ENCODE measurements at regions not wholly inside any gene's neighbourhood (a gene's known extent, or its start where the extent isn't known, plus 50 kb on each side); places are given as distances from the start of the nearest gene placed in this dataset.
"Not testable (repeated sequence)": the region's sequence is repeated elsewhere in the genome, so short reads cannot be mapped to it uniquely, and the experiment has no call there.

DNA sequence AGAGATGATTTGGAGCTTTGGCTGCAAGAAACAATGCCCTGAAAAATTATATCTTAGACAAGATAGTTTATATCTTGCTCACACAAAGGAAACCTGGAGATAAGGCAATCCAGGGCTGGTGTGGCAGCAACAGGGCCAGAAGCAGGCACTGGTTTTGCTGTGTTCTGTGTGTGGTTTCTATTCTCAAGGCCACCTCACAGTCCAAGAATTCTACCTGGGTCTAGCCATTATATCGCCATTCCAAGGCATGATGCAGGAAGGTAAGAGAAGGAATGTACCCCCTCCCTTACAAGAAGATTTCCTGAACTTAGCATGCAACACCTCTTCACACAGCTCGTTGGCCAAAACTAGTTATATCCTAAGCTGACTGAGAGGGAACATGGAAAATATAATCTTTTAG is 74.5 kb upstream of the MEGF10 start:
- DNase-seq (ENCODE audit: low read depth), result no peak

DNA sequence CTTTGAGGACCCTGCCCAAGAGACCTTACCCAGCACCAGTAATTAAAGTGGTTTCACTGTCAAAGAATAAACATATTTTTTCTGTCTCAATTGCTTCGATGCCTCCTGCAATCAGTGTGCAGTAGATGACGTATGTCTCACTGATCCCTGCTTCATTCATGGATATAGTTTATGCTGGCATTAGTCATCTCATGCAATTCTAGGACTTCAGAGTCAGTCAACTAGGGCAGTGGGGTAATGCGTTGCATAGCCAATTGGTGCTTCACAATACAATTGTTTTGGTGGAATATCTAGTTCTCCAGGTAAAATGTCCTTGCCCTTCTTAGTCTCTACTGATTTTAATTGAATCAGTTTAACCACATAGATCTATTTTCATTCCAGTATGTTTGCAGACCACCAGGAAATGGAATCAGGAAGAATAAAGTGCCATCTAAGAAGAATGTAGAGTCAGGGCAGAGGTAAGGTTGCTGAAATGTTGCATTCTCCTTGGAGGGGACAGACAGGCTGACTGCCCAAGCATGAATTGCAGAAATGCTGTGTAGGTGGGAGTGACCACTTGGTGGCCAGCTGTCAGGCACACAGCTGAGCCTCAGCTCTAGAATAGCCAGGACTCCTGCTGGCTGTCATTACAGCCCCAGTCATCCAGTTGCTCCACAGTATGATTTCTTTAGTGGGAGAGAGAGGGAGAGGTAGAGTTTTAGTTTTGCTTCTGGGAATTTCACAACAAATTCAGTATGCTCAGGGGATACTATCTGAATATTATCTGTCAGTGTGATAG is 73.5 kb upstream of the MEGF10 start:
- DNase-seq (ENCODE audit: low read depth), result no peak

- DNase-seq (ENCODE audit: low read depth), result not testable (repeated sequence)
Observed at GRCh38 chr5:127221936-127222335, 68.7 kb upstream of the MEGF10 start.

- DNase-seq (ENCODE audit: low read depth), result not testable (repeated sequence)
Observed at GRCh38 chr5:127222571-127223156, 67.9 kb upstream of the MEGF10 start.

DNA sequence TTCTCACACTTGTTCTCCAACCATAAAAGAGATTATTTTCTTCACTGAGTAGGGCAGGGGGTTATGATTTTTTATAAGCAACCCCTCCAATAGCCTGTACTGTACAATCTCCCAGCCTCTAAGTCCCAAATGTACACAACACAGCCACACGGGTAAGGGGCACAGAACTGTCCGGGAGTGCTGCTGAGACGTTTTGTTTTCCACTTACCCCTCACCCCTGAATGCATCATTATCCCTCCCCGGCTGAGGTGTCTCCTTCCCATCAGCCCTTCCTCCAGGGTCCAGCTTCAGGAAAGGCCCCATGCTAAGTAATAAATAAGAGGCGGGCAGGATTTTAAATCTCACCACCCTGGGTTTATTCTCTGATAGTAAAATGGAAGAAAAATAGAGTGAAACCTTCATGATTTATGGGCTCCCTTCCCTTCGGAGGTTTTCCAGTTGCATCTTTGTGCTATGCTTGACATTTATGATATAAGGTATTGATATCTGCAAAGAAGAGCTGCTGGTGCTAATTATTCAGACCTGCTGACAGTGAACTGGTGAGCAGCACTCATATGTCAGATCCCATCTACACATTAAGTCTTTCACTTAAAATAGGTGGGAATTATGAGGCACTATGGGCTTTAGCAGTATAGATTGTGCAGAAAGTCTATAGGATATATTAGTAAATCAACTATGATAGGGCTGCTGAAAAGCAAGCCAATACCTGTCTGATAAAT is 67.2 kb upstream of the MEGF10 start:
- DNase-seq (ENCODE audit: low read depth), result no peak

DNA sequence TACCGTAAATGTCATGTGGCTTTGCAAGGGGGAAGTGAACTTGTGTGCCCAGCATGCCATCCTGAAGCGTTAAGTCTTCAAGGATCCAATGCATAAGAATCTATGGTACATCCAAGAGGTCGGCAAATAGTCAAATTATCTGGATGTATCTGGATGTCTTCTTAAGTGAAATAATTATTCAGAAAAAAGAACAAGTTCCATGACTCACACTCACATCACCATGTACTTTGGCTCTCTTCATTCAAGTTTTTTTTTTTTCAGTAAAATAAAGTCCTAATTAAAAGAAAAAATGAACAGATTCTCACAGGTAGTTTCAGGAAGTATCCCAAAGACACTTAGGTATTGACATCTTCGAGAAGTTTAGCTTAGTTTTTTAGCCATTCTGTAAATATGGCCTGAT is 62.7 kb upstream of the MEGF10 start:
- no peak for DNase-seq (ENCODE audit: low read depth)

GRCh38 chr5:127228540-127229184 is 61.9 kb upstream of the MEGF10 start:
- DNase-seq (ENCODE audit: low read depth), result no peak

- no peak for DNase-seq (ENCODE audit: low read depth)
Observed at GRCh38 chr5:127229185-127229889, 61.3 kb upstream of the MEGF10 start.

DNA sequence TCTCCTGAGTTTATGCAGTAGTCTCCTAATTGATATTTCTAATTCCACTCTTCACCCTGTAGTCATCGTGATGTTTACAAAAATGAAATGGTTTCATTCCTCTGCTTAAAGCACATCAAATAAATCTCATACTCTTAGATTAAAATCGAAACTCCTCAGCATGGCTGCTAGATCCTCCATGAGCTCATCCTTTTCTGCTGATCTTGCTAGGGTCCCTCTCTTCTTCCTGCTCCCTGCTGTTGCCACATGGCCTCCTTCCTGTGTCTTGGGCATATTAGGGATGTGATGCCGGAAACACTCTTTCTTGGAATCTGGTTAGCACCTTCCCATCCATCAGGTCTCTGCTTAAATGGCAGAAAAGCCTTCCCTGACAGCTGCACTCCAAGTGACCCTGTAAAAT is 59.5 kb upstream of the MEGF10 start:
- no peak for DNase-seq (ENCODE audit: low read depth)

- no peak for DNase-seq (ENCODE audit: low read depth)
Observed at GRCh38 chr5:127233590-127233989, 57.0 kb upstream of the MEGF10 start.

GRCh38 chr5:127235136-127235535 is 55.5 kb upstream of the MEGF10 start:
- DNase-seq (ENCODE audit: low read depth), result no peak

DNA sequence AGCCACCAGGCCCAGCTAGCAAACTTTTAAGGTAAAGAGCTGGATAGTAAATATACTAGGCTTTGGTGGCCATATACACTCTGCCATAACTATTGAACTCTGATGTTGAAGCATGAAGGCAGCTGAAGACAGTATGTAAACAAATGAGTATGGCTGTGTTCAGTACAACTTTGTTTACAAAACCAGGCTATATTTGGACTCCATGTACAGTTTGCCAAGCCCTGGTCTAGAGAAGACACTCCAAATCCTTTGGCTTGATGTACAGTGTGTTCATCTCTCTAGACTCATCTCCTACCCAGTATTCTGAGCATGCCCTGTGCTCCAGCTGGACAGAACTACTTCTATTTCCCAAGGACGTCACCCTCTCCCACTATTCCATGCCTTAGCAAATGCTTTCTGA is 54.3 kb upstream of the MEGF10 start:
- DNase-seq (ENCODE audit: low read depth), result no peak

Measured in non-pigmented ciliary epithelial cell (primary cell).